GM12878 (cell line): ENCODE measurements at regions not wholly inside any gene's neighbourhood (a gene's known extent, or its start where the extent isn't known, plus 50 kb on each side); places are given as distances from the start of the nearest gene placed in this dataset.

Experiments
- GABPA ChIP-seq: IDR thresholded peaks from 2 replicates; pipeline ENCODE4 v1.6.1; 2014; ENCODE audit warnings: antibody characterized with exemption, low read depth, mild to moderate bottlenecking, inconsistent platforms
- LARP7 ChIP-seq: fragments of 450-650 bp; IDR thresholded peaks from 2 replicates; pipeline ENCODE4 v1.6.1; 2017; ENCODE audit warnings: mild to moderate bottlenecking
- NFYA ChIP-seq: IDR thresholded peaks from 2 replicates; pipeline ENCODE4 v1.6.1; 2011; ENCODE audit warnings: low read depth, mild to moderate bottlenecking, low read length, improper control_type of control experiment, borderline replicate concordance
- POLR2AphosphoS5 ChIP-seq: IDR thresholded peaks from 2 replicates; pipeline ENCODE4 v1.6.1; 2011; ENCODE audit warnings: mild to moderate bottlenecking, low read length, inconsistent platforms
- RAD51 ChIP-seq: fragments of 450-650 bp; IDR thresholded peaks from 2 replicates; pipeline ENCODE4 v1.6.1; 2016; ENCODE audit warnings: moderate library complexity, mild to moderate bottlenecking, inconsistent platforms
- ZNF217 ChIP-seq: fragments of 450-650 bp; IDR thresholded peaks from 2 replicates; pipeline ENCODE4 v1.6.1; 2017; ENCODE audit warnings: antibody characterized with exemption, mild to moderate bottlenecking
- ZNF592 ChIP-seq: fragments of 450-650 bp; IDR thresholded peaks from 2 replicates; pipeline ENCODE4 v1.6.1; 2017; ENCODE audit warnings: mild to moderate bottlenecking, moderate library complexity
- TF ChIP-seq, protein P1 (sequence below): fragments of 450-650 bp; conservative IDR thresholded peaks from 2 replicates; pipeline ENCODE4 v1.6.1; 2017; ENCODE audit warnings: mild to moderate bottlenecking, moderate library complexity

- TF ChIP-seq, protein P1, sequence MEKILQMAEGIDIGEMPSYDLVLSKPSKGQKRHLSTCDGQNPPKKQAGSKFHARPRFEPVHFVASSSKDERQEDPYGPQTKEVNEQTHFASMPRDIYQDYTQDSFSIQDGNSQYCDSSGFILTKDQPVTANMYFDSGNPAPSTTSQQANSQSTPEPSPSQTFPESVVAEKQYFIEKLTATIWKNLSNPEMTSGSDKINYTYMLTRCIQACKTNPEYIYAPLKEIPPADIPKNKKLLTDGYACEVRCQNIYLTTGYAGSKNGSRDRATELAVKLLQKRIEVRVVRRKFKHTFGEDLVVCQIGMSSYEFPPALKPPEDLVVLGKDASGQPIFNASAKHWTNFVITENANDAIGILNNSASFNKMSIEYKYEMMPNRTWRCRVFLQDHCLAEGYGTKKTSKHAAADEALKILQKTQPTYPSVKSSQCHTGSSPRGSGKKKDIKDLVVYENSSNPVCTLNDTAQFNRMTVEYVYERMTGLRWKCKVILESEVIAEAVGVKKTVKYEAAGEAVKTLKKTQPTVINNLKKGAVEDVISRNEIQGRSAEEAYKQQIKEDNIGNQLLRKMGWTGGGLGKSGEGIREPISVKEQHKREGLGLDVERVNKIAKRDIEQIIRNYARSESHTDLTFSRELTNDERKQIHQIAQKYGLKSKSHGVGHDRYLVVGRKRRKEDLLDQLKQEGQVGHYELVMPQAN, result no peak
- TF ChIP-seq RAD51, result no peak
- no peak for TF ChIP-seq POLR2AphosphoS5
- no peak for TF ChIP-seq ZNF217
- TF ChIP-seq ZNF592, result no peak
- no peak for TF ChIP-seq NFYA
- TF ChIP-seq GABPA, result no peak
- no peak for TF ChIP-seq LARP7
- TF ChIP-seq, all 136 proteins: peak for 0
These were observed 1378.1 kb downstream of the EFNA5 start (continued) for GRCh38 chr5:106292654-106293053.
